NCI-H1694 (cell line): ENCODE measurements at regions not wholly inside any gene's neighbourhood (a gene's known extent, or its start where the extent isn't known, plus 50 kb on each side); places are given as distances from the start of the nearest gene placed in this dataset.
"Not testable (repeated sequence)": the region's sequence is repeated elsewhere in the genome, so short reads cannot be mapped to it uniquely, and the experiment has no call there.

Source experiments
- DNase-seq: peaks from one replicate; lab custom pipeline; 2025; lab: John Stamatoyannopoulos, UW

DNA sequence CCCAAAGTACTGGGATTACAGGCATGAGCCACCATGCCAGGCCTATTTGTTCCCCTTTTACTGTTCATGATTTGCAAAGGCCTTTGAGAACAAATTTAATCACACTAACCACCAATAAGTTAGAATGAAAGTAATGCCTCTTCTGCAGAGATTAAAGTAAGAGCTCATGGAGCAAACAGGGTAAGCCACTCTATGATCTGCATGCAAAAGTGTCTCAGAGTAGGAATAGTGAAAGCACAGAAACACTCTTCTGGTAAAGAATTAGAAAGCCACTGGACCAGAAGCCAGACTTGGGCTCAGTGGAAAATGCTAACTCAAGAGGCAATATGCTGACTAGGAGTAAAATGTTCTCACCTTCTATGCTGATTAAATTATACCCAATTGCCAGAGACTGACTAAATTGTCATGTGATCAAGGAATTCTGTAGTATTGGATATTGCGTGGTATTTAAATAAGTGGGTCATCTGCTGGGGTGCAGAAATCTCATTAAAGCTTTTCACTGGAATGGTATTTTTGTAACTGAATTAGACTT is 235.3 kb upstream of the ERBB4 start:
- DNase-seq: no peak

DNA sequence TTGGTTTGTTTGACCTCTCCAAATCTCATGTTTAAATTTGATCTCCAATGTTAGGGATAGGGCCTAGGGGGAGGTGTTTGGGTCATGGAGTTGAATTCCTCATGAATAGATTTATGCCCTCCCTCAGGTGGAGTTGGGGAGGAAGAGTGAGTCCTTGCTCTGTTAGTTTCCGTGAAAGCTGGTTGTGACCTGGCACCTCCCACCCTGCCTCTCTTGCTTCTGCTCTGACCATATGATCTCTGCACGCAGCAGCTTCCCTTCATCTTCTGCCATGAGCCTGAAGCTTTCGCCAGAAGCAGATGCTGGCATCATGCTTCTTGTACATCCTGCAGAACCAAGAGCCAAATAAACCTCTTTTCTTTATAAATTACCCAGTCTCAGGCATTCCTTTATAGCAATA is 231.6 kb upstream of the ERBB4 start:
- DNase-seq: no peak

DNA sequence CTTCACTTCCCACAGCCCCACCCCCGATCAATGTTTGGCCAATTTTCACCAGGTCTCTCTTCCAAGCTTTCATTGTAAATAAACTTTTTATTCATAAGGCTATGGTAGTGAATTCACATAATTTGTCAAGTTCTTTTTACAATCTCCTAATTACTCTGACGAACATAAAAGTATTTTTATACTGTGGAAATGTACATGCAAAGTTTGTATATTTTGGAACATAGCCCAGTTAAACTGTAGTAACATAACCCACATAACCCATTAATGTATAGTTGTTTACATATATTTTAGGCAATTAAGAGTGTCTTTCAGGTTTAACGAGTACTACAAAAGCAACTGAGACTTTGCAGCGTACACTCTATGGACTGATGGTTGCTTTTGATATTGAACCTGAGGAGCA is 228.3 kb upstream of the ERBB4 start:
- no peak for DNase-seq

DNA sequence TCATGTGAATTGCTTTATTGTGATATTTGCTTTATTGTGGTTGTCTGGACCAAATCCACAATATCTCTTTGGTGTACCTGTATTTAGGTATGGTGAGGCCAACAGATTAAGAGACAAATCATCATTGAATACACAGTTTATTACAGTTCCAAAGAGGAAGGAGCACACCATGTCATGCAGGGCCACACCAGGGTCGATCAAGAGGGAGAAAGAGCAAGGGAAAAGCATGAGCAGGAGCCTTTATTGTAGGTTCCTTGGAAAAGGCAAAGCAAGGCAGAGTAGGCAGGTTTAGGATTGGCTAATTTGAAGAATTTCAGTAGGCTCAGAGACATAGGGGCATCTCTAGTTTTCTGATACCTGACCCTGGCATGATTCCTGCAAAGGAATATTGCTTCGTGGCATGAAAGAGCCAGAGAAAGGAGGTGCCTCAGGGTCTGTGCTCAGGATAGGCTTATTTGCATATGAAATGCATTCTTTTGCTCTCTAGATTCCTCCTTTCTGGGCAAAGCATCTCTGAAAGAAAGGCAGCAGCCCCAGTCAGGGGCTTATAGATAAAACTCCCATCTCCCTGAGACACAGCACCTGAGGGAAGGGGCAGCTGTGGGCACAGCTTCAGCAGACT is 214.2 kb upstream of the ERBB4 start:
- DNase-seq: no peak

DNA sequence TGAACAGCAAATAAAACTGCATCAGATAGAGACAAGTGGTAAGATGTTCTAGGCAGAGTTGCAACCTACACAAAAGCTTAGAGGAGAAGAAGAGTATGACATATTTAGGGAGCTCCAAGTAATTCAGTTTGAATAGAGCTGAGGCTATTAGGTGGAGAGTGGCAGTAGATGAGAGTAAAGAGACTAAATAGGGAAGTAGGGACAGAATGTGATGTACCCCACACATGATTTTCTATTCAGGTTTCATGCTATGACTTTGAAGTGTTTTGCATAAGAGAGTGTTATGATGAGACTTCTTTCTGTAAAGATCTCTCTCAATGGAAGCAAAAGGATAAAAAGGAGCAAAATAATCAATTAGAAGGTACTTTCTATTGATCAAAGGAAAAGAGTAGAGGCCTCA is 206.8 kb upstream of the ERBB4 start:
- DNase-seq: no peak

DNA sequence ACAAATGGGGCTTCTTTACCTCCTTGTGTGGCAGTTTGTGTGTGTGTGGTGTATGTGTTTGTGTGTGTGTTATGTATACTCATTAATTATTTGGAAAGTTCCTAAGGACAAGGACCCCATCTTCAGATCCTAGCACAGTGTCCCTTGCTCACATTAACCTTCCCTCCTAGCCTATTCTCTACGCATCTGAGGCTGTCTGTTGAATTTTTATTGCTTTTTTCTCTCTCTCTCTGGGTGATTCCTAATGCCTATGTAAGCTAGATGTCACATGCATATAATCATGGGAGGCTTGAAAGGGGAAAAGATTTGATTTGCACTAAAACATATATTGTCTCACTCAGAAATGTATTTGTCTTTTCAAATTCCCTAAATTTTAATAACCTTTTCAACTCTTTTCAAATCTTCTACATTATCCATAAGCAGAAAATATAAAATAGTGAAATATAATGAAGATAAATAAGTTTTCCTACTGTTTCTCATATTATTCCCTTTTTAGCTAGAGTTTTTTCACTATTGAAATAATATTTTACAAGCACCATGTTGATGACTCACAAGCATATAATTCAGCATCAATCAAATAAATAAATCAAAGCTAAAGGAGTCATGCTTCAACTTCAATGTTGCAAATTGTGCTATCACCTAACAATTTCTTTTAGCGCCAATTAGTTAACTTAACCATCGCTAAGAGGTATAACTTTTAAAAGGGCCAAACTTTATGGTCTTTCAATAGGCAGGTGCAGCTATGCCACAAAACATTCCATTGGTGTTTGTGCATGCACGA is 199.0 kb upstream of the ERBB4 start:
- DNase-seq: no peak

DNA sequence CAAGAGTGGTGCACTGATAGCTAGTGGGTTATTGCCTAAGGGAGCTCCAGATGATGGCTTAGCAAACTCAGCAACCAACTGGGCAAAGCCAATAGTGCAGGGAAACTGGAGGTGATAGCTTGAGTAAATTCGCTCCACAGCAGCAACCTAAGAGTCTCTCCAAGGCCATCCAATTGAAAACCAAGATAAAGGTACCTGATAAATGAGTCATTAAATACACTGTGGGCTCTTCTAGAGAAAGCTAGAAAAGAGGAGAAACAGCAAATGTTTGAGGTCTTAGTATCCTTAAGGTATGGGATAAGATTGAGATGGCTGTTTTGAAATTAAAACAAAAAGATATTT is 197.8 kb upstream of the ERBB4 start:
- no peak for DNase-seq

DNA sequence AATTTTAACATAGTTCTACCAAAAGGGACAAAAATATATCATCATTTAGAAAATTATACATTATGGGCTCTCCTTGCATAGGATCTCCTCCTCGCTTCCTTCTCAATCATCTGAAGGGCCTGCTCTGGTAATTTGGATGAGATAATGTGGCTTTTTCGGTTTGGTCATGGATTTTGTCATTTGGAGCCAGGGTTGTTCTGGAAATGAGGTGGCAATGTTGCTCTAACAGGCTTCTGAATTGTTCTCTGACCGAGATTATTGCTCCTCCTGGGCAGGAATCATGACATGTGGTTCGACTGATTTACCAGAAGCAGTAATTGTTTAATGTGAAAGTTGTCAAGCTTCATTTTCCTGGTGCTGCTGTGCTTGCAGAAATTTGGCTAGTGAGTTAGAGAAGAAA is 194.7 kb upstream of the ERBB4 start:
- DNase-seq: no peak

DNA sequence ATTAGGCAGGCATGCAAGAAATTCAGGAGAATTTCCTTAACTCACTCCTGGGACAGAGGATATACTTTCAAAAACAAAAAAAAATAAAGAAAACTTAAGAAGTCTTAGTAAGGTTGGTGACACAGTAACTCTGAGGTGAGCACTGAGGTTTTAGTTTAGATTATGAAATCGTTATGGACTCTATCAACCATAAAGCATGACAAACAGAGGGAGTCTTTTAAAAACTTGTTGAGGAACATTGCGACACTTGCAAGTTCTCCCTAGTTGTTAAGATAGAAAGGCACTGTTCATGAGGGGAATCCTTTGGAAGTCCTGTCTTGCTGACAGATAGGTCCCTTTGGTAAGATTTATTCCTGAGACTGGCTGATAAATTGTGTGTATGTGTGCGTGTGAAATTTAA is 194.3 kb upstream of the ERBB4 start:
- DNase-seq: no peak

DNA sequence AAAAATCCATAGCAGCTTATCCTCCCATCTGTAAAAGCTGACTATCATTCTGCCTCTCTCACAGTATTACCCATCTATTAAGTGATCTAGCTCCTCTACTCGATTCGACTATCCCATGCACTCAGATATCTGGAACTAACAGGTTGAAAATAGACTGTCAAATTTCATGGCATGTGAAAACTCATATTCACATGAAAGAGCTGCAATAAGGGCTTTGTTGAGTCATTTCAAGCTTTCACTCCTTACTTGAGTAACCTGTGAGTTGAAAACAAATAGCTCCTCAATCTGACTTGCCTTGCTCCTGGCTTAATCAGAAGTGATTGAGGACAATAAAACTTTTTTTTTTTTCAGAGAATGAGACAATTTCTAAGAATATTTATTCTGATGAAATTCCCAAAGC is 192.4 kb upstream of the ERBB4 start:
- no peak for DNase-seq

DNA sequence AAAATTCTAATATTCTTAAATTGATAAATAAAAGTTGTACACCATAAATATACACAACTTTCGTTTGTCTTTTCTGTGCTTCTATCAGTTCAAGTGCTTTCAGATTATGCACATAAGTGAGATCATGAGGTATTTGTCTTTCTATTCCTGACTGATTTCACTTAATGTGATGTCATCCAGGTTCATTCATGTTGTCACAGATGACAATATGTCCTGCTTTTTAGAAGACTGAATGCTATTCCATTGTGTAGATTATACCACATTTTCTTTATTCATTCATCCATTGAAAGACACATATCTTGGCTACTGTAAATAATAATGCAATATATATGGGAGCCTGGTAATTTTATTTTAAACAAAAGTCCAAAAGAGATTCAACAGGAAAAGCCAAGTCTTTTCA is 190.1 kb upstream of the ERBB4 start:
- DNase-seq: no peak

DNA sequence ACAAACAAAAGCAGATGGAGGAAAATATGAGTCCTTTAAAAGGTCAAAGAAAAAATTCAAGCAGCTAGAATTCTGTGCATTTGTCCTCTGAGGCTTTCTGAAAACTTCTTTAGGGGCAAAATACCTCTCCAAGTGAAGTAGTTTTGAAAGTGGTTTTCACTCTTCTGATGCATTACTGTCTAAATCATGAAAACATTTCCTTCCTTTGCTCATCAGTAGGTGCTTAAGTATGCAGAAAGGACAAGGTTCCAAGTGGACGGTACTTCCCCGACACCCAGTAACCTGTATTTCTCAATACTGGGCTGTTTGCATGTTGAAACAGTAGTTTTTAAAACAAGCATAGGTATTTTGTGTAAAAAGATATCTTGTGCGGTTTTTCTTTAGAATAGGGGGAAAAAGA is 189.1 kb upstream of the ERBB4 start:
- no peak for DNase-seq

DNA sequence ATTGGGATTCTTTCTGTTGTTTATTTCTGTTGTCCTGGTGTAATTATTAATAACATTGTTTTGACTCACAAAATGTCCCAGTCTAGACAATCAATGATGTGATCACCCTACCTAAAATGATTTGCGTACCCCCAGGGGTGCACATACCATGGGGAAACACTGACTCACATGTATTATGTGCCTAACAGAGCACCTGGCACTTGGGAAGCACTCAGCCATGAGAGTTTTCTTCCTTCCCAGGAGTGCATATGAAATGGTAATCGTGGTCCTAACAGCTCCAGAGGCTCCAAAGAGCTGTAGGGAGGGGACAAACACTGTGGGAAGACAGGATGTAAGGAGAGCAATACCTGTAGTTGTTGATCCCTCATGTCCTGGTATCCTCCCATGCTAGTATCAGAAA is 187.8 kb upstream of the ERBB4 start:
- no peak for DNase-seq

DNA sequence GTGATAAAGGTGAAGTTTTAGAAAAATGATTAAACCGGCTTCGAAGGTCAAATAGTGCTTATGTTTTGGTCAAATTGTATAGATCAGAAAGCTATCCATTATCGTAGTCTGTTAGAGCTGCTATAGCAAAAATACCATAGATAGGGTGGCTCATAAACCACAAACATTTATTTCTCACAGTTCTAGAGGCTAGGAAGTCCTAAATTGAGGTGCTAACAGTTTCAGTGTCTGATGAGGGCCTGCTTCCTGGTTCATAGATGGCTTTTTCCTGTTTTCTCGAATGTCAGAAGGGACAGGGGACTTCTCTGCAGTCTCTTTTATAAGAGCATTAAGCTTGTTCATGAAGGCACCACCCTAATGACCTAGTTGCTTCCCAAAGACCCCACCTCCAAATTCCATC is 186.6 kb upstream of the ERBB4 start:
- no peak for DNase-seq

DNA sequence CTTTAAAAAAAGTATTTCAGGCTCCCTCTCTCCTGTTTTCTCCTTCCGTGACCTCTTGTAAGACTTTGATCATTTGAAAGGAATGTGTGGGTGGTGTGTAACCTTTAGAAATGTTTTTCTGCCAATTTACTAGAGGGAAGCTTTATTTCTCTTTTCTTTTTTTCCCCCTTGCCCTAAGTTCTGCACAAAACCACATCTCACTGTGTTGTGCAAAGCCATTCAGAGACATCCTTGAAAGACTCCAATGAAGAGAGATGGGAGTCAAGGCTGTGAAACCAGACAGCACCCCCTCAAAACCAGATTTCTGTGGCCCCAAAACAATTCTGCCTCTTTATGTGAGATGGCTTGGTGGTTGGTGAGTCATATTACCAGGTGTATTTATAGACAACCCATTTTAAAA is 184.6 kb upstream of the ERBB4 start:
- no peak for DNase-seq

DNA sequence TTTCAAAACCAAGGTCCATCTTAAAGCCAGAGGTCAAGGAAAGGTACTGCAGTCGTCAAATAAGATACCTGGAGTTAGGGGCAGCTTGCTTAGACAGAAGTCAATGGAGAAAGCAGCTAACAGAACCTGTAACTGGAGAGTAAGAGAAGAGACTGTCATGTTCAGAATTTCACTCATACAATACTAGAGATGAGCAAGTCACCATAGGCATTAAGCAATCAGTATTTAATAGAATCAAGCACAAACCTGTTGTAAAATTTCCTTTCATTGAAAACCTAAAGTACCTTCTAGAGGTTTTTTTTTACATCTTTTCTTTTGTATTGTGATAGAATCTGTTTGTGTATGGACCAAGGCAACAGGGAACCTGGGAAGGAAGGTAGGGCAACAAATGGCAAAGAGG is 183.4 kb upstream of the ERBB4 start:
- DNase-seq: no peak

DNA sequence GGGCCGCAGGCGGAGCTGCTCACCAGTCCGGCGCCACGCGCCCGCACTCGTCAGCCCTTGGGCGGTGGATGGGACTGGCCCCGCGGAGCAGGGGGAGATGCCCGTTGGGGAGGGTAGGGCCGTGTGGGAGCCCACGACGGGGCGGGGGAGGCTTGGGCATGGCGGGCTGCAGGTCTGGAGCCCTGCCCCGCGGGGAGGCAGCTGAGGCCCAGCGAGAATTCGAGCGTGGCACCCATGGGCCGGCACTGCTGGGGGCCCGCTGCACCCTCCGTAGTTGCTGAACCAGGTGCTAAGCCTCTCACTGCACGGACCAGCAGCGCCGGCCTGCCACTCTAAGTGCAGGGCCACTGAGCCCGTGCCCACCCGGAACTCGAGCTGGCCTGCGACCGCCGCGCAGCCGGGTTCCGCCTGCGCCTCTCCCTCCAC is 182.4 kb upstream of the ERBB4 start:
- no peak for DNase-seq

DNA sequence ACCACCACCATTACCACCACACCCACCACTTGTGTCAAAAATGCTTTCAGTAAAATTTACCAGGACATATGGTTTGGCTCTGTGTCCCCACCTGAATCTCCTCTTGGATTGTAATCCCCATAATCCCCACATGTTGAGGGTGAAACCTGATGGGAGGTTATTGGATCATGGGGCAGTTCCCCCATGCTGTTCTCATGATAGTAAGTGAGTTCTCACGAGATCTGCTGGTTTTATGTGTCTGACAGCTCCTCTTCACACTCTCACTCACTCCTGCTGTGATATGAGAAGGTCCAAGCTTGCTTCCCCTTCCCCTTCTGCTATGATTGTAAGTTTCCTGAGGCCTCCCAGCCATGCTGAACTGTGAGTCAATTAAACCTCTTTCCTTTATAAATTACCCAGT is 176.8 kb upstream of the ERBB4 start:
- not testable (repeated sequence) for DNase-seq

DNA sequence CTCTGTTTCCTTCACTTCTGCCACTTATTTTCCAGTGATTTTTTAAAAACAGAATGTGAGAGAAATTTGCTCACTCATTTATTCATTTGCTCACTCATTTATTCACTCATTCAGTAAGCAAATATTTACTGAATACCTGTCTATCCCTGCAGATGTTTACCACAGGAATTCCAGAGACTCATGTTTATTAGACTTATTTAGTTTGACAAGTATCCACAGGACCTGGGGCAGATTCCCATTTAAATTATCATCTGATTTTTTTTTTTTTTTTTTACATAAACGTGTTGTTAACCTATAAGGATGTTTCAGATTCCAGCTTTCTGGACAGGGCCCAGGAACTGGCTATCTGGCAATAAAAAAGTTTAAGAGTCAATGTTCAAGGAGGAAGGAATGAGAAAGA is 175.1 kb upstream of the ERBB4 start:
- DNase-seq: no peak

DNA sequence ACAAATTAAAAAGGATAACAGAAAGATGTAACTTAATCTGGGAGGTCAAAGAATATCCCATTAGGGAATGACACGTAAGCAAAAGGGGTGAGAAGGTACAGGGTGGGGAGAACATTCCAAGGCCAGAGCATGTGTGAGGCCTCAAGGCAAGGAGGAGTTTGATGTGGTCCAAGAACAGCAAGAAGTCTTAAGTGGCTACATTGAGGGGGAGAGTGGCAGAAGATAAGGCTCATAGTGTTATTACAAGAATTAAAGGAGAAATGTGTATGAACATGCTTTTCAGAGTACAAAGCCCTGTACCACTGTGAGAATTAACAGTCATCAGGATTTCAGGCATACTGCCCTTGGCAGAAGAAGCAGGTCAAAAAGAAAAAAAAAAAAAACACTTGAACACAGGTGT is 174.4 kb upstream of the ERBB4 start:
- no peak for DNase-seq

DNA sequence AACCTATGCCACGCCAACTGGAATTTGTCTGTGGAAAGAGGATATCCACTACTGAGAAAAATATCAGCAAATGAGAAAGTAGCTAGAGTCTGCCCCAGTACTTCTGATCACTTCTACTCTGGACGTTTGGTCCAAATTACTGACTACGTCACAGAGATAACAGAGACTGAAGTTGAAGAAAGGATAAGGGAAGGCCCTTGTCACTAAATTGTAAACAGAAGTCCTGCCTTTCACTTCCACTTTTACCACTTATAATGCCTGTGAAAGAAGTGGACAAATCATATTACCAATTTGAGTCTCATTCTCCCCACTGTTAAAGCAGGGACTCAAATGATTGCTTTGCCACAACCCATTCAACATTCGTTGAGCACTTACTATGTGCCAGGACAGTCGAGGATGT is 173.9 kb upstream of the ERBB4 start:
- no peak for DNase-seq

DNA sequence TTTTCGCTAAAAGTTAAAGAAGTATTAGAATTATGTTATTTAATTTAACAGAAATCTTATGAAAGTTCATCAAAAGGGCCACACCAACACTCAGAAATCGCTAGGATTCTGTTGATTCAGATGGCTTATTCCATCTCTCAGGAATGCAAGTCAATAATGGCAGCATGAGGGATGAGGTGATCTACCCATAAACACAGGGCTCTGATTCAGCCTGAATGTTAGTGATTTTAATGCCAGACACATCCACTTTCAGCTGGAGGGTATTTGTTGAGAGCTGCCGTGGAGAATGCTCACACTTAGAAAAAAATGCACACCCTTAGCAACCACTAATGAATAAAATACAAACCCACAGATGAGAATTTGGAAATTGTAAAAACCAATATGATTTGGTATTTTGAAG is 173.3 kb upstream of the ERBB4 start:
- DNase-seq: no peak

DNA sequence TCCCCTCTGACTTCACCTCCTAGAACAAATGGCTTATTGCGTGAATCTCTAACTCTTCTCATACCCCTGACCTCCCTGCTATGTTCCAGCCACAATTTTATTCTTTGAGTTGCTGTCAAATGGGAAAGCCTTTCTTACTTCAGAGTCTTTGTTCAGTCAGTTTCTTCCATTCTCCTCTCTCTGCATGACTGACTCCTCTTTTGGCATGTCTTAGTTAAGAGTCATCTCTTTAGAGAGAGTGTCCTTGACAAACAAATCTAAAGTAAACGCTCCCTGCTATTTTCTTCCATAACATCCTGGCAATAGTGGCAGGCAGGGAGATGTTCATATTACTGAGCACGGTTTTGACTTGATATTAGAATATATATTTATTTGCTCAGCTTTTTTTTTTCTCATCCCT is 170.7 kb upstream of the ERBB4 start:
- no peak for DNase-seq

DNA sequence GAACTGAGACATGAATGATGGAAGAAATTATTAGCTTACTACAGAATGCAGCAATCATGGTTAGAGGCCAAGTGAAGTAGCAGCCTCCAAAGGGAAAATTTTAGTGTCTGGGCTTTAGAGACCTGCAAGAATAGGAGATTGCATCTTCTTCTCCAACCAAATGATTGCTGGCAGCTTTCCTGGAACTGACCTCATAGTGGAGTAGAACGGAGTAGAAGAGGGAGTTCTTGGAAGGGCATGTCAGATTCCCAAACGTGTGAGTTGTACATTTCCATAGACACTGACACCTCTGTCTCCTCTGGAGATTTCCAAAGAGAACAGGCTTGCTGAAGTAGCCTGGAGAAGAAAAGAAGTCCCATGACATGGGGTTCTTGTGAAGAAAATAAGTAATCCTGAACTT is 169.8 kb upstream of the ERBB4 start:
- no peak for DNase-seq
